A673 (cell line): ENCODE measurements at regions not wholly inside any gene's neighbourhood (a gene's known extent, or its start where the extent isn't known, plus 50 kb on each side); places are given as distances from the start of the nearest gene placed in this dataset.

Experiments used
- CTCF ChIP-seq: fragments of 300-800, 200-600 bp; sonication (generic); conservative IDR thresholded peaks from 2 replicates; pipeline ENCODE4 v1.5.1; 2017; ENCODE audit warnings: low read depth, mild to moderate bottlenecking, antibody characterized with exemption, low read length, moderate library complexity, mixed read lengths
- EZH2 ChIP-seq: fragments of 200-600 bp; sonication (generic); IDR thresholded peaks from 2 replicates; pipeline ENCODE4 v1.6.1; 2017; ENCODE audit warnings: borderline replicate concordance, low read depth, mild to moderate bottlenecking, mixed read lengths, antibody characterized with exemption, low read length; ENCODE audit not compliant: poor library complexity, severe bottlenecking

- TF ChIP-seq CTCF (no peak), EZH2 (no peak)
Measured at GRCh38 chr2:201975964-201976612, 57.6 kb upstream of the FZD7 start.
